ENCODE measurements at regions not wholly inside any gene's neighbourhood (a gene's known extent, or its start where the extent isn't known, plus 50 kb on each side); places are given as distances from the start of the nearest gene placed in this dataset.

DNA sequence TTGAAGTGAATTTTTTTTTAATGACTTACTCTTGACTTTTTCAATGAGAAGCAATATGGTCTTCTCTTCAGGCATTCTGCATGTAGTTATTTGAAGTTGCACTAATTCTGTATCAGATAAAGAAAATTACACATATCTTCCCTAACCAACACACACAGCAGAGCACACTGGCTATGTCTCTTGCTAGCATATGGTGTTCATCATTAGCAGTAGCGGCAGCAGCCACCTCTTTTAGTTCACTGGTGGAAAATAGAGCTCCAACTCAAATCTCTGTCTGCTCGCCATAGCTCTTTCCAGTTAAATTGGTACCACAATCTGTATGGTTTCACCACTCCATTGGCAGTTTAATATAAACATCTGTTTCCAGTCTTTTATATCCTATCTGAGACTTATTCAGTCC, 278.1 kb upstream of the ZEB2 start:
- no peak overlapping the region for H3K27ac ChIP-seq (ENCODE audit: extremely low read depth, low read depth, low read length)
- H3K9me3 ChIP-seq (ENCODE audit: control insufficient read depth, insufficient read depth, low read depth, low read length): no peaks in the 10 kb centered on the region
- TF ChIP-seq ZNF23 (tag by site-specific recombination; IDR thresholded peaks at IDR 0.05; ENCODE audit: borderline replicate concordance) (no peak), ZNF621 (tag by site-specific recombination; IDR thresholded peaks at IDR 0.05) (no peak), IKZF3 (tag by site-specific recombination; IDR thresholded peaks at IDR 0.05) (no peak), ZNF48 (tag by site-specific recombination; IDR thresholded peaks at IDR 0.05) (no peak), ZNF785 (tag by site-specific recombination; IDR thresholded peaks at IDR 0.05) (no peak), ZNF324 (tag by site-specific recombination; IDR thresholded peaks at IDR 0.05) (no peak), ZNF157 (tag by site-specific recombination; IDR thresholded peaks at IDR 0.05) (no peak), ZNF10 (tag by site-specific recombination; IDR thresholded peaks at IDR 0.05) (no peak)
- TF ChIP-seq, protein P1, sequence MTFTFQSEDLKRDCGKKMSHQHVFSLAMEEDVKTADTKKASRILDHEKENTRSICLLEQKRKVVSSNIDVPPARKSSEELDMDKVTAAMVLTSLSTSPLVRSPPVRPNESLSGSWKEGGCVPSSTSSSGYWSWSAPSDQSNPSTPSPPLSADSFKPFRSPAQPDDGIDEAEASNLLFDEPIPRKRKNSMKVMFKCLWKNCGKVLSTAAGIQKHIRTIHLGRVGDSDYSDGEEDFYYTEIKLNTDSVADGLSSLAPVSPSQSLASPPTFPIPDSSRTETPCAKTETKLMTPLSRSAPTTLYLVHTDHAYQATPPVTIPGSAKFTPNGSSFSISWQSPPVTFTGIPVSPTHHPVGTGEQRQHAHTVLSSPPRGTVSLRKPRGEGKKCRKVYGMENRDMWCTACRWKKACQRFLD (tag by site-specific recombination; IDR thresholded peaks at IDR 0.05): no peak
- TF ChIP-seq, protein P2, sequence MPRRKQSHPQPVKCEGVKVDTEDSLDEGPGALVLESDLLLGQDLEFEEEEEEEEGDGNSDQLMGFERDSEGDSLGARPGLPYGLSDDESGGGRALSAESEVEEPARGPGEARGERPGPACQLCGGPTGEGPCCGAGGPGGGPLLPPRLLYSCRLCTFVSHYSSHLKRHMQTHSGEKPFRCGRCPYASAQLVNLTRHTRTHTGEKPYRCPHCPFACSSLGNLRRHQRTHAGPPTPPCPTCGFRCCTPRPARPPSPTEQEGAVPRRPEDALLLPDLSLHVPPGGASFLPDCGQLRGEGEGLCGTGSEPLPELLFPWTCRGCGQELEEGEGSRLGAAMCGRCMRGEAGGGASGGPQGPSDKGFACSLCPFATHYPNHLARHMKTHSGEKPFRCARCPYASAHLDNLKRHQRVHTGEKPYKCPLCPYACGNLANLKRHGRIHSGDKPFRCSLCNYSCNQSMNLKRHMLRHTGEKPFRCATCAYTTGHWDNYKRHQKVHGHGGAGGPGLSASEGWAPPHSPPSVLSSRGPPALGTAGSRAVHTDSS (tag by site-specific recombination; IDR thresholded peaks at IDR 0.05): no peak
- TF ChIP-seq, protein P3, sequence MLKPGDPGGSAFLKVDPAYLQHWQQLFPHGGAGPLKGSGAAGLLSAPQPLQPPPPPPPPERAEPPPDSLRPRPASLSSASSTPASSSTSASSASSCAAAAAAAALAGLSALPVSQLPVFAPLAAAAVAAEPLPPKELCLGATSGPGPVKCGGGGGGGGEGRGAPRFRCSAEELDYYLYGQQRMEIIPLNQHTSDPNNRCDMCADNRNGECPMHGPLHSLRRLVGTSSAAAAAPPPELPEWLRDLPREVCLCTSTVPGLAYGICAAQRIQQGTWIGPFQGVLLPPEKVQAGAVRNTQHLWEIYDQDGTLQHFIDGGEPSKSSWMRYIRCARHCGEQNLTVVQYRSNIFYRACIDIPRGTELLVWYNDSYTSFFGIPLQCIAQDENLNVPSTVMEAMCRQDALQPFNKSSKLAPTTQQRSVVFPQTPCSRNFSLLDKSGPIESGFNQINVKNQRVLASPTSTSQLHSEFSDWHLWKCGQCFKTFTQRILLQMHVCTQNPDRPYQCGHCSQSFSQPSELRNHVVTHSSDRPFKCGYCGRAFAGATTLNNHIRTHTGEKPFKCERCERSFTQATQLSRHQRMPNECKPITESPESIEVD (tag by site-specific recombination; IDR thresholded peaks at IDR 0.05): no peak
- TF ChIP-seq, protein P4, sequence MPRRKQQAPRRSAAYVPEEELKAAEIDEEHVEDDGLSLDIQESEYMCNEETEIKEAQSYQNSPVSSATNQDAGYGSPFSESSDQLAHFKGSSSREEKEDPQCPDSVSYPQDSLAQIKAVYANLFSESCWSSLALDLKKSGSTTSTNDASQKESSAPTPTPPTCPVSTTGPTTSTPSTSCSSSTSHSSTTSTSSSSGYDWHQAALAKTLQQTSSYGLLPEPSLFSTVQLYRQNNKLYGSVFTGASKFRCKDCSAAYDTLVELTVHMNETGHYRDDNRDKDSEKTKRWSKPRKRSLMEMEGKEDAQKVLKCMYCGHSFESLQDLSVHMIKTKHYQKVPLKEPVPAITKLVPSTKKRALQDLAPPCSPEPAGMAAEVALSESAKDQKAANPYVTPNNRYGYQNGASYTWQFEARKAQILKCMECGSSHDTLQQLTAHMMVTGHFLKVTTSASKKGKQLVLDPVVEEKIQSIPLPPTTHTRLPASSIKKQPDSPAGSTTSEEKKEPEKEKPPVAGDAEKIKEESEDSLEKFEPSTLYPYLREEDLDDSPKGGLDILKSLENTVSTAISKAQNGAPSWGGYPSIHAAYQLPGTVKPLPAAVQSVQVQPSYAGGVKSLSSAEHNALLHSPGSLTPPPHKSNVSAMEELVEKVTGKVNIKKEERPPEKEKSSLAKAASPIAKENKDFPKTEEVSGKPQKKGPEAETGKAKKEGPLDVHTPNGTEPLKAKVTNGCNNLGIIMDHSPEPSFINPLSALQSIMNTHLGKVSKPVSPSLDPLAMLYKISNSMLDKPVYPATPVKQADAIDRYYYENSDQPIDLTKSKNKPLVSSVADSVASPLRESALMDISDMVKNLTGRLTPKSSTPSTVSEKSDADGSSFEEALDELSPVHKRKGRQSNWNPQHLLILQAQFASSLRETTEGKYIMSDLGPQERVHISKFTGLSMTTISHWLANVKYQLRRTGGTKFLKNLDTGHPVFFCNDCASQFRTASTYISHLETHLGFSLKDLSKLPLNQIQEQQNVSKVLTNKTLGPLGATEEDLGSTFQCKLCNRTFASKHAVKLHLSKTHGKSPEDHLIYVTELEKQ (tag by site-specific recombination; IDR thresholded peaks at IDR 0.05; ENCODE audit: borderline replicate concordance): no peak
- H3K36me3 ChIP-seq (ENCODE audit: control insufficient read depth in 2 of 2, insufficient read depth in 1 of 2, low read length in 2 of 2): no peaks in the 10 kb centered on the region
- POLR2A ChIA-PET: no interaction called here
- CTCF ChIA-PET: no interaction called here
- H3K4me1 ChIP-seq (ENCODE audit: control insufficient read depth, insufficient read depth, low read length): no peaks in the 10 kb centered on the region
- no peak overlapping the region for H3K4me3 ChIP-seq (ENCODE audit: low read depth, low read length)

DNA sequence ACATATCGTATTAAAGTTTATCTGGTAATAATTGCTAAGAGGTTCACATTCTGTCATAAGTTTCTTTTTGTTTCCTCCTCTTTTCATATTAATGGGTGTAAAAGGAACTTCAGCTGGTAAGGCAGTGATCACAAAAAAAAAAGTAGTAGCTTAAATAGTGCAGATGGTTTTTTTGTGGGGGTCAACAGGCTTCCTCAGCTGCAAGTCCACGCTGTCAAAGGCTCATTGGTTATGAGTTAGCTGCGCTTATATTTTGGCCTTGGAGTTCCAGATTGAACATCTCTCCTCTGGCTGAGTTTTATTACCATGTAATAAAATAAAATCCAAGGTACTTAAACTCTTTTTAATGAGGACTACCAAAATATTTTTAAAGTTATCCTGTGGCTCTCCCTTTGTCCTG, 277.0 kb upstream of the ZEB2 start:
- Histone ChIP-seq H3K4me1 (ENCODE audit: control insufficient read depth, insufficient read depth, low read length) (no peaks in the 10 kb centered on the region), H3K4me3 (ENCODE audit: low read depth, low read length) (no peak overlapping the region), H3K27ac (ENCODE audit: extremely low read depth, low read depth, low read length) (no peak overlapping the region), H3K9me3 (ENCODE audit: control insufficient read depth, insufficient read depth, low read depth, low read length) (no peaks in the 10 kb centered on the region), H3K36me3 (ENCODE audit: control insufficient read depth in 2 of 2, insufficient read depth in 1 of 2, low read length in 2 of 2) (no peaks in the 10 kb centered on the region)
- ChIA-PET POLR2A (no interaction called here), CTCF (interaction anchor here (0.5 kb wide), 1 partner anchor 170 kb away, joined by 3 read pairs; no protein-coding TSS in a partner anchor)
- TF ChIP-seq, protein P5, sequence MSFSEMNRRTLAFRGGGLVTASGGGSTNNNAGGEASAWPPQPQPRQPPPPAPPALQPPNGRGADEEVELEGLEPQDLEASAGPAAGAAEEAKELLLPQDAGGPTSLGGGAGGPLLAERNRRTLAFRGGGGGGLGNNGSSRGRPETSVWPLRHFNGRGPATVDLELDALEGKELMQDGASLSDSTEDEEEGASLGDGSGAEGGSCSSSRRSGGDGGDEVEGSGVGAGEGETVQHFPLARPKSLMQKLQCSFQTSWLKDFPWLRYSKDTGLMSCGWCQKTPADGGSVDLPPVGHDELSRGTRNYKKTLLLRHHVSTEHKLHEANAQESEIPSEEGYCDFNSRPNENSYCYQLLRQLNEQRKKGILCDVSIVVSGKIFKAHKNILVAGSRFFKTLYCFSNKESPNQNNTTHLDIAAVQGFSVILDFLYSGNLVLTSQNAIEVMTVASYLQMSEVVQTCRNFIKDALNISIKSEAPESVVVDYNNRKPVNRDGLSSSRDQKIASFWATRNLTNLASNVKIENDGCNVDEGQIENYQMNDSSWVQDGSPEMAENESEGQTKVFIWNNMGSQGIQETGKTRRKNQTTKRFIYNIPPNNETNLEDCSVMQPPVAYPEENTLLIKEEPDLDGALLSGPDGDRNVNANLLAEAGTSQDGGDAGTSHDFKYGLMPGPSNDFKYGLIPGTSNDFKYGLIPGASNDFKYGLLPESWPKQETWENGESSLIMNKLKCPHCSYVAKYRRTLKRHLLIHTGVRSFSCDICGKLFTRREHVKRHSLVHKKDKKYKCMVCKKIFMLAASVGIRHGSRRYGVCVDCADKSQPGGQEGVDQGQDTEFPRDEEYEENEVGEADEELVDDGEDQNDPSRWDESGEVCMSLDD (tag by site-specific recombination; IDR thresholded peaks at IDR 0.05): no peak
- TF ChIP-seq, protein P6, sequence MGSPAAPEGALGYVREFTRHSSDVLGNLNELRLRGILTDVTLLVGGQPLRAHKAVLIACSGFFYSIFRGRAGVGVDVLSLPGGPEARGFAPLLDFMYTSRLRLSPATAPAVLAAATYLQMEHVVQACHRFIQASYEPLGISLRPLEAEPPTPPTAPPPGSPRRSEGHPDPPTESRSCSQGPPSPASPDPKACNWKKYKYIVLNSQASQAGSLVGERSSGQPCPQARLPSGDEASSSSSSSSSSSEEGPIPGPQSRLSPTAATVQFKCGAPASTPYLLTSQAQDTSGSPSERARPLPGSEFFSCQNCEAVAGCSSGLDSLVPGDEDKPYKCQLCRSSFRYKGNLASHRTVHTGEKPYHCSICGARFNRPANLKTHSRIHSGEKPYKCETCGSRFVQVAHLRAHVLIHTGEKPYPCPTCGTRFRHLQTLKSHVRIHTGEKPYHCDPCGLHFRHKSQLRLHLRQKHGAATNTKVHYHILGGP (tag by site-specific recombination; IDR thresholded peaks at IDR 0.05): no peak
- TF ChIP-seq ZNF112 (tag by site-specific recombination; IDR thresholded peaks at IDR 0.05) (no peak), ZNF16 (tag by site-specific recombination; IDR thresholded peaks at IDR 0.05; ENCODE audit: low read depth) (no peak), ZNF10 (tag by site-specific recombination; IDR thresholded peaks at IDR 0.05) (no peak), GLIS2 (tag by site-specific recombination; IDR thresholded peaks at IDR 0.05) (no peak), YY2 (tag by site-specific recombination; IDR thresholded peaks at IDR 0.05) (no peak), PRDM1 (tag by site-specific recombination; IDR thresholded peaks at IDR 0.05) (no peak)
- TF ChIP-seq, protein P7, sequence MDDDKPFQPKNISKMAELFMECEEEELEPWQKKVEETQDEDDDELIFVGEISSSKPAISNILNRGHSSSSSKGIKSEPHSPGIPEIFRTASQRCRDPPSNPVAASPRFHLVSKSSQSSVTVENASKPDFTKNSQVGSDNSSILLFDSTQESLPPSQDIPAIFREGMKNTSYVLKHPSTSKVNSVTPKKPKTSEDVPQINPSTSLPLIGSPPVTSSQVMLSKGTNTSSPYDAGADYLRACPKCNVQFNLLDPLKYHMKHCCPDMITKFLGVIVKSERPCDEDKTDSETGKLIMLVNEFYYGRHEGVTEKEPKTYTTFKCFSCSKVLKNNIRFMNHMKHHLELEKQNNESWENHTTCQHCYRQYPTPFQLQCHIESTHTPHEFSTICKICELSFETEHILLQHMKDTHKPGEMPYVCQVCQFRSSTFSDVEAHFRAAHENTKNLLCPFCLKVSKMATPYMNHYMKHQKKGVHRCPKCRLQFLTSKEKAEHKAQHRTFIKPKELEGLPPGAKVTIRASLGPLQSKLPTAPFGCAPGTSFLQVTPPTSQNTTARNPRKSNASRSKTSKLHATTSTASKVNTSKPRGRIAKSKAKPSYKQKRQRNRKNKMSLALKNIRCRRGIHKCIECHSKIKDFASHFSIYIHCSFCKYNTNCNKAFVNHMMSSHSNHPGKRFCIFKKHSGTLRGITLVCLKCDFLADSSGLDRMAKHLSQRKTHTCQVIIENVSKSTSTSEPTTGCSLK (tag by site-specific recombination; IDR thresholded peaks at IDR 0.05): no peak

All from HEK293 (cell line).